Nephron (organoid): ENCODE measurements at regions not wholly inside any gene's neighbourhood (a gene's known extent, or its start where the extent isn't known, plus 50 kb on each side); places are given as distances from the start of the nearest gene placed in this dataset.

ENCODE experiments used
- H3K27ac Mint-ChIP-seq, 3 experiments: 2 replicates each; pipeline ENCODE4 v1.8.0; 2020; ENCODE audit warnings: mixed read lengths in 3 of 3, mild to moderate bottlenecking in 2 of 3, moderate library complexity in 1 of 3
- H3K27me3 Mint-ChIP-seq: 2 replicates; pipeline ENCODE4 v1.8.0; 2021; ENCODE audit warnings: low read depth, mild to moderate bottlenecking, moderate library complexity, mixed read lengths
- H3K36me3 Mint-ChIP-seq: 2 replicates; pipeline ENCODE4 v1.8.0; 2020; ENCODE audit warnings: low read depth, mixed read lengths
- H3K4me1 Mint-ChIP-seq: 2 replicates; pipeline ENCODE4 v1.8.0; 2020; ENCODE audit warnings: mixed read lengths
- H3K4me3 Mint-ChIP-seq, 3 experiments: 2 replicates each; pipeline ENCODE4 v1.8.0; 2020; ENCODE audit warnings: mild to moderate bottlenecking in 3 of 3, mixed read lengths in 3 of 3, moderate library complexity in 2 of 3
- H3K9me3 Mint-ChIP-seq: 2 replicates; pipeline ENCODE4 v1.8.0; 2020; ENCODE audit warnings: mixed read lengths
- CTCF ChIP-seq, 3 experiments: fragments of 200-600 bp; sonication (generic); IDR thresholded peaks; one replicate each; pipeline ENCODE4 v1.5.0; 2021; ENCODE audit warnings: antibody characterized with exemption in 3 of 3; ENCODE audit not compliant: unreplicated experiment in 3 of 3

DNA sequence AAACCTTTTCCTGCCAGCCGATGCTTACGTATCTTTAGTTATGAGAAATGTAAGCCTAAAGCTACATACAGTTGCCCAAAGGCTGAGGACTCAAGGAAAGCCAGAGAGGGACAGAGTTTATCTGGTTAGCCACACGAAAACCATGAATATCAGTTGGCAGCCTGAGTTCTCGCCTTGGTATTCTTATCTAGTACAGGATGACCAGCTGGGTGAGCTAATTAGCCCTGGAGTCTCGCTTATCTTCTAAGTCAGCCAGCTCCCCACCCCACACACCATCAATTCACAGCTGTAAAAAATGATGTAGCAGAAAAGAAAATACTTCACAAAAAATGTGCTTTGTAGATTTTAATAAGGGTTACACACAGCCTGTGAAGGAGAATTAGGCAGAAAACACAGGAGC, 617.5 kb upstream of the SOX11 start:
- no peaks in the 10 kb centered on the region for H3K36me3 Mint-ChIP-seq
- H3K4me3 Mint-ChIP-seq = no peak overlapping the region
- H3K9me3 Mint-ChIP-seq = no peaks in the 10 kb centered on the region
- no peak overlapping the region for H3K27ac Mint-ChIP-seq
- no peaks in the 10 kb centered on the region for H3K4me1 Mint-ChIP-seq
- no peak for TF ChIP-seq CTCF (IDR thresholded peaks at IDR 0.05; ENCODE audit: unreplicated experiment in 3 of 3)
- H3K27me3 Mint-ChIP-seq = peaks cover 11% of the 10 kb centered on the region

GRCh38 chr2:5076599-5076998, 615.6 kb upstream of the SOX11 start:
- Mint-ChIP-seq H3K9me3 (no peaks in the 10 kb centered on the region), H3K27ac (no peak overlapping the region), H3K27me3 (peaks cover 7% of the 10 kb centered on the region), H3K4me1 (no peaks in the 10 kb centered on the region), H3K4me3 (no peak overlapping the region), H3K36me3 (no peaks in the 10 kb centered on the region)
- TF ChIP-seq CTCF (IDR thresholded peaks at IDR 0.05; ENCODE audit: unreplicated experiment in 3 of 3) = no peak

DNA sequence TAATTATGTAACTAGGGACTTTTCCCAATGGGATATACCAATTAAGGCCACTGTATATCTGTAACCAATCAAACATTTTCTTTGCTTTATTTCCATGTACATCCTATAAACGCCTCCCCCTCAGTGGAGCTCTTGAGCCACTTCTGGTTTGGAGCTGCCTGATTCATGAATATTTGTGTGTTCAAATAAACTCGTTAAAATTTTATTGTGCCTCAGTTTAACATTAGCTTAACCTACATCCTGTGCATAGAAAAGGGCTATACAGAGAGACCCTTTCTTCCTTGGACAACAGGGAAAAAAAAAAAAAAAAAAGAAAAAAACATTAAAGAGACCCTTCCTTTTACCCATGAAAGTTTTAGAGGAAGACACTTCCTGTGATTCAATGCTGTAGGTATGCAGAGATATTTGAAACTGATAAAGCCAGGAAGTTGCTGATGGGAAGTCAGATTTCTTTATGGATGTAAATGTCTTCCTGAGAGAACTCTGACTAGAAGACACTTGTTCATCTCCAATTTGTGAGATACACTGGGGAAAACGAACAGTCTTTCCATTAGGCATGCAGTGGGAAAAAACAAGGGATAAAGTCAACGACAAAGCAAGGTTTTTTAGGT, 614.6 kb upstream of the SOX11 start:
- no peaks in the 10 kb centered on the region for H3K4me1 Mint-ChIP-seq
- H3K4me3 Mint-ChIP-seq = no peak overlapping the region
- no peaks in the 10 kb centered on the region for H3K9me3 Mint-ChIP-seq
- no peak overlapping the region for H3K27ac Mint-ChIP-seq
- H3K36me3 Mint-ChIP-seq = no peaks in the 10 kb centered on the region
- peaks cover 3% of the 10 kb centered on the region for H3K27me3 Mint-ChIP-seq
- peak in 1 of 3 experiments; percentile 14 for TF ChIP-seq CTCF (IDR thresholded peaks at IDR 0.05; ENCODE audit: unreplicated experiment in 3 of 3)

DNA sequence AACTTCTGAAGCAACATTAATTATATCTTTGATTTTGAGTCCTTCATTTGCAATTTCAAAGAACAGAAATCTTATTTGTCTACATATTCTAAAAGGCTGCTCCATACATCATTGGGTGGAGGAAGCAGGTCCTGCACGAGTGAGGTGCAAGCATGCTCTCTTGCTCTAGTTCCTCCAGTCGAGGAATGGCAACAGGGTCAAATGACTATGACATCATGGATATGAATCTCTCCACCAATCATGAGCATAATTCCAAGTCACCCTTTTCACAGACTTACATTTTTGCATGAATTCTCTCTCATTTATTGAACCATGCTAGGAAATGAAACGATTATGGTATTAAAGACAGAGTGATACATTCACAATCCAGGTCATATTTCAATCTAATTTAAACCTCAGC, 608.8 kb upstream of the SOX11 start:
- Mint-ChIP-seq H3K9me3 (no peaks in the 10 kb centered on the region), H3K4me1 (no peaks in the 10 kb centered on the region), H3K27ac (no peak overlapping the region), H3K36me3 (no peaks in the 10 kb centered on the region), H3K27me3 (peaks cover 3% of the 10 kb centered on the region), H3K4me3 (no peak overlapping the region)
- TF ChIP-seq CTCF (IDR thresholded peaks at IDR 0.05; ENCODE audit: unreplicated experiment in 3 of 3) = no peak

DNA sequence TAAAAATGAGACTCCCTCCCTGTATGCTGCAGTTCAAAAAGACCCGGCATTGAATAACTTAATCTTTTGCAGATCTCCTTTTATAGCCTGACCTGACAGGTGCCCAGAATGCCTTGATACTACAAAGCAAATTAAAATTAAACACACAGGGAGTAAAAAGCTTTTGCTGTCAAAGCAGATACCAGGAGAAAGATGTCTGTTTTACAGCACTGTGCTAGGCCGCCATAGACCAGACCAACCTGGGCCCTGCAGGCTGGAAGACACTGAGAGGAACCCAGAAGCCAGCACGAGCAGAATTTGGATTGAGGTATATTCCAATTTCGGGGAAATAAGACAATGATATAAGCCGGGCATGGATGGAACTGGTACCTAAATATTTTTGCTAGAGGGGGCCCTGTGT, 602.8 kb upstream of the SOX11 start:
- no peaks in the 10 kb centered on the region for H3K4me1 Mint-ChIP-seq
- H3K27ac Mint-ChIP-seq = no peak overlapping the region
- H3K9me3 Mint-ChIP-seq = peaks cover 4% of the 10 kb centered on the region
- TF ChIP-seq CTCF (IDR thresholded peaks at IDR 0.05; ENCODE audit: unreplicated experiment in 3 of 3) = no peak
- H3K36me3 Mint-ChIP-seq = no peaks in the 10 kb centered on the region
- H3K4me3 Mint-ChIP-seq = no peak overlapping the region
- H3K27me3 Mint-ChIP-seq = no peaks in the 10 kb centered on the region

DNA sequence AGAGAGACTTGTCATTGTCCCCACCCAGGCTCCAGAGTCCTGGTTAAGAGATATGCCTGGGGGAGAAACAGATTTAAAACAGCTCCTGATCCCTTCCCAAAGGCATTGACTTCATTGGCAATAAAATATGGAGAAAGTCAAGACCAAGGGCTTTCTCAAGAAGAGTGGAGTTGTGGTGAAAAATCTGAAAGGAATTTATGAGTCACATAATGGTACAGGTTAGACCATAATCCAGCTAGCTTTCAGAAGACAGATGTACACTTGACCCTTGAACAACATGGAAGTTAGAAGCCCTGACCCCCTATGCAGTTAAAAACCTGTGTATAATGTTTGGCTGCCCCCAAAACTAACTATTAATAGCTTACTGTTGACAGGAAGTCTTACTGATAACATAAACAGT, 599.1 kb upstream of the SOX11 start:
- H3K27ac Mint-ChIP-seq = no peak overlapping the region
- H3K4me3 Mint-ChIP-seq = no peak overlapping the region
- no peaks in the 10 kb centered on the region for H3K36me3 Mint-ChIP-seq
- no peak for TF ChIP-seq CTCF (IDR thresholded peaks at IDR 0.05; ENCODE audit: unreplicated experiment in 3 of 3)
- H3K27me3 Mint-ChIP-seq = no peaks in the 10 kb centered on the region
- H3K4me1 Mint-ChIP-seq = peaks cover 6% of the 10 kb centered on the region
- H3K9me3 Mint-ChIP-seq = peaks cover 23% of the 10 kb centered on the region
